SK-N-SH (cell line): ENCODE measurements at regions not wholly inside any gene's neighbourhood (a gene's known extent, or its start where the extent isn't known, plus 50 kb on each side); places are given as distances from the start of the nearest gene placed in this dataset.

Experiments used
- CTCF ChIA-PET: fragments of 300-600, 350-600 bp; formaldehyde crosslinking; extraction: SDS; loops from one replicate; lab custom pipeline; 2021; lab: Yijun Ruan, JAX
- POLR2A ChIA-PET: fragments of 350-600 bp; sonication (Branson Sonifier 250); formaldehyde crosslinking; extraction: SDS; loops from one replicate; lab custom pipeline; 2020; ENCODE audit warnings: antibody characterized with exemption, inconsistent platforms; lab: Yijun Ruan, JAX
- DNase-seq: peaks from one replicate; pipeline ENCODE4 v3.0.0; 2012
- H2AFZ ChIP-seq: fragments of 200-600 bp; sonication (generic); 2 replicates; pipeline ENCODE4 v1.8.1; 2016; ENCODE audit warnings: antibody characterized with exemption, mild to moderate bottlenecking, low read depth
- H3F3A ChIP-seq: fragments of 200-600 bp; sonication (generic); replicated peaks from 2 replicates; pipeline ENCODE3; 2016; ENCODE audit warnings: antibody characterized with exemption, mild to moderate bottlenecking; ENCODE audit not compliant: insufficient read depth
- H3K27ac ChIP-seq, 2 experiments: fragments of 200-500 bp in 1 of 2; fragments of 200-600 bp in 1 of 2; sonication (Bioruptor generic) in 1 of 2; sonication (generic), shearing (Covaris generic) in 1 of 2; 2 replicates each; pipeline versions ENCODE4 v1.5.1 to v1.6.1; 2014 to 2016; ENCODE audit warnings: low read depth in 2 of 2, inconsistent platforms in 1 of 2, low read length in 1 of 2, mild to moderate bottlenecking in 1 of 2, mixed read lengths in 1 of 2
- H3K27me3 ChIP-seq: fragments of 200-600 bp; sonication (generic), shearing (Covaris generic); 2 replicates; pipeline ENCODE4 v1.6.1; 2016; ENCODE audit warnings: mixed run types; ENCODE audit not compliant: insufficient read depth
- H3K36me3 ChIP-seq, 2 experiments: fragments of 200-500 bp in 1 of 2; fragments of 200-600 bp in 1 of 2; sonication (Bioruptor generic) in 1 of 2; sonication (generic) in 1 of 2; replicated peaks in 1 of 2; 2 replicates each; pipeline versions ENCODE3 to v1.5.1; 2014 to 2016; ENCODE audit warnings: low read length in 1 of 2, mild to moderate bottlenecking in 1 of 2; ENCODE audit not compliant: insufficient read depth in 2 of 2, control insufficient read depth in 1 of 2
- H3K4me1 ChIP-seq, 2 experiments: fragments of 200-500 bp in 1 of 2; fragments of 200-600 bp in 1 of 2; sonication (Bioruptor generic) in 1 of 2; sonication (generic), shearing (Covaris generic) in 1 of 2; 2 replicates each; pipeline versions ENCODE4 v1.5.1 to v1.6.1; 2014 to 2016; ENCODE audit warnings: low read depth in 1 of 2, low read length in 1 of 2, mixed run types in 1 of 2; ENCODE audit not compliant: insufficient read depth in 2 of 2, control insufficient read depth in 1 of 2
- H3K4me2 ChIP-seq: fragments of 200-600 bp; sonication (generic), shearing (Covaris generic); 2 replicates; pipeline ENCODE4 v1.6.1; 2017; ENCODE audit warnings: mixed run types
- H3K4me3 ChIP-seq, 2 experiments: fragments of 200-500 bp in 1 of 2; fragments of 200-600 bp in 1 of 2; sonication (Bioruptor generic) in 1 of 2; sonication (generic), shearing (Covaris generic) in 1 of 2; 2 replicates each; pipeline versions ENCODE4 v1.5.1 to v1.8.1; 2014 to 2016; ENCODE audit warnings: low read depth in 2 of 2, inconsistent platforms in 1 of 2, low read length in 1 of 2, mild to moderate bottlenecking in 1 of 2, mixed read lengths in 1 of 2, moderate library complexity in 1 of 2
- H3K79me2 ChIP-seq: fragments of 200-600 bp; sonication (generic); 2 replicates; pipeline ENCODE4 v1.8.1; 2017; ENCODE audit warnings: mild to moderate bottlenecking; ENCODE audit not compliant: insufficient read depth
- H3K9ac ChIP-seq: fragments of 200-600 bp; sonication (generic); 2 replicates; pipeline ENCODE4 v1.6.1; 2017; ENCODE audit warnings: mixed run types
- H3K9me2 ChIP-seq: fragments of 200-600 bp; sonication (generic); 2 replicates; pipeline ENCODE4 v1.6.1; 2017; ENCODE audit warnings: mixed run types
- H3K9me3 ChIP-seq: fragments of 200-600 bp; sonication (generic); 2 replicates; pipeline ENCODE4 v1.6.1; 2017; ENCODE audit warnings: mixed run types, mild to moderate bottlenecking, moderate library complexity
- H4K20me1 ChIP-seq: fragments of 200-600 bp; sonication (generic); 2 replicates; pipeline ENCODE4 v1.6.1; 2017; ENCODE audit warnings: mild to moderate bottlenecking, mixed run types; ENCODE audit not compliant: insufficient read depth
- CHD2 ChIP-seq: fragments of 150-350 bp; IDR thresholded peaks from 2 replicates; pipeline ENCODE4 v1.6.1; 2018; ENCODE audit warnings: low read length; ENCODE audit not compliant: partially characterized antibody
- CTCF ChIP-seq: fragments of 200-600 bp; sonication (generic); IDR thresholded peaks from 2 replicates; pipeline ENCODE4 v1.6.1; 2017; ENCODE audit warnings: antibody characterized with exemption, mild to moderate bottlenecking, moderate library complexity
- EP300 ChIP-seq, 2 experiments: IDR thresholded peaks; 2 replicates each; pipeline versions ENCODE4 v1.4.0 to v1.6.1; 2012; ENCODE audit warnings: borderline replicate concordance in 1 of 2, low read depth in 1 of 2, low read length in 1 of 2
- FOSL2 ChIP-seq: IDR thresholded peaks from 2 replicates; pipeline ENCODE4 v1.4.0; 2012; ENCODE audit warnings: low read depth, mild to moderate bottlenecking, moderate library complexity, borderline replicate concordance
- JUND ChIP-seq: IDR thresholded peaks from 2 replicates; pipeline ENCODE4 v1.4.0; 2012
- MAX ChIP-seq: IDR thresholded peaks from 2 replicates; pipeline ENCODE4 v1.4.0; 2012; ENCODE audit warnings: low read depth
- NFIC ChIP-seq: IDR thresholded peaks from 2 replicates; pipeline ENCODE4 v1.4.0; 2012; ENCODE audit warnings: borderline replicate concordance
- POLR2AphosphoS5 ChIP-seq: IDR thresholded peaks from 2 replicates; pipeline ENCODE4 v1.6.1; 2012; ENCODE audit warnings: low read depth, low read length
- RAD21 ChIP-seq: IDR thresholded peaks from 2 replicates; pipeline ENCODE4 v1.6.1; 2012; ENCODE audit warnings: mild to moderate bottlenecking, low read length
- REST ChIP-seq: IDR thresholded peaks from 2 replicates; pipeline ENCODE4 v1.6.1; 2012; ENCODE audit warnings: mild to moderate bottlenecking, low read depth, low read length, moderate library complexity
- RXRA ChIP-seq: IDR thresholded peaks from 2 replicates; pipeline ENCODE4 v1.4.0; 2012; ENCODE audit warnings: low read depth, mild to moderate bottlenecking, borderline replicate concordance
- YY1 ChIP-seq: IDR thresholded peaks from 2 replicates; pipeline ENCODE4 v1.4.0; 2012; ENCODE audit warnings: low read depth, mild to moderate bottlenecking
- ZBTB33 ChIP-seq: IDR thresholded peaks from 2 replicates; pipeline ENCODE4 v1.4.0; 2012; ENCODE audit warnings: low read depth, borderline replicate concordance
- WGBS: methylation state at CpG from one replicate; pipeline ENCODE4 v1.1.6; 2017; ENCODE audit warnings: low lambda C conversion rate; 5-methylcytosine and 5-hydroxymethylcytosine counted together

GRCh38 chr1:168875831-168876230, 146.8 kb upstream of the DPT start:
- Histone ChIP-seq H3K27me3 (no peaks in the 10 kb centered on the region), H3K9me3 (no peaks in the 10 kb centered on the region), H3K27ac (no peak overlapping the region), H3K36me3 (no peaks in the 10 kb centered on the region), H3K4me1 (peaks cover 0 to 3% of the 10 kb centered on the region in 2 experiments; a peak in 2 of 4 replicates), H3K4me3 (no peak overlapping the region), H2AFZ (no peak overlapping the region), H3K9me2 (no peaks in the 10 kb centered on the region), H4K20me1 (no peaks in the 10 kb centered on the region), H3K9ac (no peak overlapping the region), H3K4me2 (no peak overlapping the region), H3F3A (no peaks in the 10 kb centered on the region), H3K79me2 (no peaks in the 10 kb centered on the region)
- CTCF ChIA-PET = no interaction called here
- no peak for TF ChIP-seq CHD2
- TF ChIP-seq JUND = no peak
- no peak for TF ChIP-seq POLR2AphosphoS5
- TF ChIP-seq ZBTB33 = no peak
- no peak for TF ChIP-seq YY1
- DNase-seq = no peak
- 100% methylated on average over 1 of the region's 1 CpG for WGBS
- POLR2A ChIA-PET = no interaction called here

GRCh38 chr1:168876830-168877229, 147.8 kb upstream of the DPT start:
- POLR2A ChIA-PET = no interaction called here
- TF ChIP-seq REST (no peak), RAD21 (no peak), EP300 (IDR thresholded peaks at IDR 0.05; ENCODE audit: borderline replicate concordance in 1 of 2, low read depth in 1 of 2, low read length in 1 of 2) (no peak), MAX (no peak), RXRA (no peak), JUND (no peak), CTCF (no peak), NFIC (no peak), FOSL2 (no peak)
- Histone ChIP-seq H3K9ac (no peak overlapping the region), H3K9me2 (no peaks in the 10 kb centered on the region), H3K27me3 (no peaks in the 10 kb centered on the region), H3K4me1 (peaks cover 0 to 3% of the 10 kb centered on the region in 2 experiments; a peak in 2 of 4 replicates), H4K20me1 (no peaks in the 10 kb centered on the region), H3K4me2 (no peak overlapping the region), H3F3A (no peaks in the 10 kb centered on the region), H2AFZ (no peak overlapping the region), H3K36me3 (no peaks in the 10 kb centered on the region), H3K4me3 (no peak overlapping the region), H3K27ac (no peak overlapping the region), H3K9me3 (no peaks in the 10 kb centered on the region), H3K79me2 (no peaks in the 10 kb centered on the region)
- CTCF ChIA-PET = no interaction called here
- no peak for DNase-seq
- WGBS = 52% methylated on average over 1 of the region's 1 CpG
